ENCODE measurements at regions not wholly inside any gene's neighbourhood (a gene's known extent, or its start where the extent isn't known, plus 50 kb on each side); places are given as distances from the start of the nearest gene placed in this dataset.

DNA sequence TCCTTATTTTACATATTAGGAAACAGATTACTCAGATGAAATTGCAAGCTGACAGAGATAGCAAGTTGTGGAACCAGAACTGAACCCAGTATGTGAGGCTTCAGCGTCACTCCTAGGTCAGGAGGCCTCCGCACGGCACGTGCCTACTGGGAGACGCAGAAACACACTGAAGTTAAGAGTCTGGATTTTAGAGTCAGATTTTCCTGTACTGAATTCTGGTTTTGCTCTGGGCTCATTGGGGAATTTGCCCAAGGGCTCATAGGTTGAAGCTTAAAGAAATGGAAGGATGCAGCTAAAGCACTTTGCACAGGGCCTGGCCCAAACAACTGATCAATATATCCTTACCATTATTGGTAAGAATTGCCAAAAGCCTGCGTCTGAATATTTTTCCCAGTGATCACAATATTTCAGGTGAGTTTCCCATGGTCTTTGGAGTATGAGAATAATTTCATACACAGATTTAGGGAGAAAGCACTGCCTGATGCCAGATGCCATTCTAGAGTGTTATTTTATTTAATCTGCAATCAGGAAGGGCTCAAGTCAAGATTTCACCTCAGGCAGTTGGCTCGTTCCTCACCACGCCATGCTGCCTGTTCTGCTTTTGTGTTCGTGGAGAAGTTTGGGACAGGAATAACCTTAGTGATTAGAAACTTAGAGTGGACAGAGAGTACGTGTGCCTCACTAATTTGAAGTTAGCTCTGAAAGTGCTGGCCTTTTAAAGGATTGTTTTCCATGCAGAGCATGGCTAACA, 331.9 kb downstream of the MYCN start (continued):
- TF ChIP-seq, protein P1, sequence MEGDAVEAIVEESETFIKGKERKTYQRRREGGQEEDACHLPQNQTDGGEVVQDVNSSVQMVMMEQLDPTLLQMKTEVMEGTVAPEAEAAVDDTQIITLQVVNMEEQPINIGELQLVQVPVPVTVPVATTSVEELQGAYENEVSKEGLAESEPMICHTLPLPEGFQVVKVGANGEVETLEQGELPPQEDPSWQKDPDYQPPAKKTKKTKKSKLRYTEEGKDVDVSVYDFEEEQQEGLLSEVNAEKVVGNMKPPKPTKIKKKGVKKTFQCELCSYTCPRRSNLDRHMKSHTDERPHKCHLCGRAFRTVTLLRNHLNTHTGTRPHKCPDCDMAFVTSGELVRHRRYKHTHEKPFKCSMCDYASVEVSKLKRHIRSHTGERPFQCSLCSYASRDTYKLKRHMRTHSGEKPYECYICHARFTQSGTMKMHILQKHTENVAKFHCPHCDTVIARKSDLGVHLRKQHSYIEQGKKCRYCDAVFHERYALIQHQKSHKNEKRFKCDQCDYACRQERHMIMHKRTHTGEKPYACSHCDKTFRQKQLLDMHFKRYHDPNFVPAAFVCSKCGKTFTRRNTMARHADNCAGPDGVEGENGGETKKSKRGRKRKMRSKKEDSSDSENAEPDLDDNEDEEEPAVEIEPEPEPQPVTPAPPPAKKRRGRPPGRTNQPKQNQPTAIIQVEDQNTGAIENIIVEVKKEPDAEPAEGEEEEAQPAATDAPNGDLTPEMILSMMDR (IDR thresholded peaks at IDR 0.05): no peak
- peak in 1 of 2 experiments; percentile 72; a peak in 1 of 4 replicates for TF ChIP-seq EP300 (IDR thresholded peaks at IDR 0.05; ENCODE audit: borderline replicate concordance in 1 of 2, low read depth in 1 of 2, low read length in 1 of 2)
- peak; percentile 57; the same call in 1 of the 2 replicates for TF ChIP-seq MXI1 (IDR thresholded peaks at IDR 0.05; ENCODE audit: low read depth, low read length)
- TF ChIP-seq, protein P2, sequence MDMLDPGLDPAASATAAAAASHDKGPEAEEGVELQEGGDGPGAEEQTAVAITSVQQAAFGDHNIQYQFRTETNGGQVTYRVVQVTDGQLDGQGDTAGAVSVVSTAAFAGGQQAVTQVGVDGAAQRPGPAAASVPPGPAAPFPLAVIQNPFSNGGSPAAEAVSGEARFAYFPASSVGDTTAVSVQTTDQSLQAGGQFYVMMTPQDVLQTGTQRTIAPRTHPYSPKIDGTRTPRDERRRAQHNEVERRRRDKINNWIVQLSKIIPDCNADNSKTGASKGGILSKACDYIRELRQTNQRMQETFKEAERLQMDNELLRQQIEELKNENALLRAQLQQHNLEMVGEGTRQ (IDR thresholded peaks at IDR 0.05; ENCODE audit: borderline replicate concordance, low read depth, low read length): no peak

GRCh38 chr2:16271231-16271896, 331.0 kb downstream of the MYCN start:
- CTCF ChIA-PET: interaction anchor here (0.8 to 4.7 kb wide), 9 partner anchors 11 to 337 kb away, joined by 3 to 24 read pairs (median 3); partner anchors contain the start of gene MYCN
- no peak overlapping the region for H3K27ac ChIP-seq (ENCODE audit: low read depth in 2 of 2, low read length in 1 of 2)
- TF ChIP-seq JUND (IDR thresholded peaks at IDR 0.05): no peak
- no peak for TF ChIP-seq RCOR1 (IDR thresholded peaks at IDR 0.05; ENCODE audit: low read length)
- no peak for TF ChIP-seq REST (IDR thresholded peaks at IDR 0.05; ENCODE audit: low read depth, low read length)
- TF ChIP-seq, protein P3, sequence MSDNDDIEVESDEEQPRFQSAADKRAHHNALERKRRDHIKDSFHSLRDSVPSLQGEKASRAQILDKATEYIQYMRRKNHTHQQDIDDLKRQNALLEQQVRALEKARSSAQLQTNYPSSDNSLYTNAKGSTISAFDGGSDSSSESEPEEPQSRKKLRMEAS (IDR thresholded peaks at IDR 0.05; ENCODE audit: low read depth): no peak
- TF ChIP-seq, protein P4, sequence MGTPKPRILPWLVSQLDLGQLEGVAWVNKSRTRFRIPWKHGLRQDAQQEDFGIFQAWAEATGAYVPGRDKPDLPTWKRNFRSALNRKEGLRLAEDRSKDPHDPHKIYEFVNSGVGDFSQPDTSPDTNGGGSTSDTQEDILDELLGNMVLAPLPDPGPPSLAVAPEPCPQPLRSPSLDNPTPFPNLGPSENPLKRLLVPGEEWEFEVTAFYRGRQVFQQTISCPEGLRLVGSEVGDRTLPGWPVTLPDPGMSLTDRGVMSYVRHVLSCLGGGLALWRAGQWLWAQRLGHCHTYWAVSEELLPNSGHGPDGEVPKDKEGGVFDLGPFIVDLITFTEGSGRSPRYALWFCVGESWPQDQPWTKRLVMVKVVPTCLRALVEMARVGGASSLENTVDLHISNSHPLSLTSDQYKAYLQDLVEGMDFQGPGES (IDR thresholded peaks at IDR 0.05; ENCODE audit: low read depth, low read length): no peak
- no peak for TF ChIP-seq GATA2 (CRISPR knock-in tag; IDR thresholded peaks at IDR 0.05)
- TF ChIP-seq MEF2A (IDR thresholded peaks at IDR 0.05; ENCODE audit: borderline replicate concordance, low read depth): no peak
- no peak for TF ChIP-seq RAD21 (IDR thresholded peaks at IDR 0.05; ENCODE audit: low read length)
- TF ChIP-seq FOXM1 (IDR thresholded peaks at IDR 0.05; ENCODE audit: low read depth): no peak
- no peak for TF ChIP-seq RFX5 (IDR thresholded peaks at IDR 0.05; ENCODE audit: low read length)
- no peak for TF ChIP-seq POLR2AphosphoS5 (IDR thresholded peaks at IDR 0.05; ENCODE audit: low read depth, low read length)
- TF ChIP-seq, protein P2 (IDR thresholded peaks at IDR 0.05; ENCODE audit: borderline replicate concordance, low read depth, low read length): no peak
- no peak for TF ChIP-seq TEAD4 (IDR thresholded peaks at IDR 0.05; ENCODE audit: borderline replicate concordance, insufficient read depth)
- no peak for TF ChIP-seq ZBTB33 (IDR thresholded peaks at IDR 0.05; ENCODE audit: borderline replicate concordance, low read depth)
- TF ChIP-seq FOXJ3 (CRISPR knock-in tag; IDR thresholded peaks at IDR 0.05): no peak

More at GRCh38 chr2:16271231-16271896, 331.0 kb downstream of the MYCN start:
- Histone ChIP-seq H3K9me2 (no peaks in the 10 kb centered on the region), H3K4me2 (no peak overlapping the region), H3K4me1 (ENCODE audit: control insufficient read depth in 1 of 2, insufficient read depth in 2 of 2, low read depth in 1 of 2, low read length in 1 of 2) (peaks cover 0 to 10% of the 10 kb centered on the region in 2 experiments; a peak in 1 of 4 replicates), H3K9ac (no peak overlapping the region), H3K9me3 (no peaks in the 10 kb centered on the region; the same call in 1 of the 2 replicates), H3F3A (replicated peaks; ENCODE audit: insufficient read depth) (no peaks in the 10 kb centered on the region), H3K79me2 (ENCODE audit: insufficient read depth) (no peaks in the 10 kb centered on the region), H3K36me3 (replicated peaks in 1 of 2; ENCODE audit: control insufficient read depth in 1 of 2, insufficient read depth in 2 of 2, low read length in 1 of 2) (no peaks in the 10 kb centered on the region), H3K4me3 (ENCODE audit: low read depth in 2 of 2, low read length in 1 of 2) (no peak overlapping the region), H4K20me1 (ENCODE audit: insufficient read depth) (no peaks in the 10 kb centered on the region), H2AFZ (ENCODE audit: low read depth) (no peak overlapping the region), H3K27me3 (ENCODE audit: insufficient read depth) (no peaks in the 10 kb centered on the region)
- POLR2A ChIA-PET: no interaction called here
- 14% methylated on average over 2 of the region's 2 CpGs for WGBS (ENCODE audit: low lambda C conversion rate)
- no peak for DNase-seq
